Fibroblast of mammary gland (primary cell): ENCODE measurements at regions not wholly inside any gene's neighbourhood (a gene's known extent, or its start where the extent isn't known, plus 50 kb on each side); places are given as distances from the start of the nearest gene placed in this dataset.

Experiments
- DNase-seq: peaks from one replicate; pipeline ENCODE4 v3.0.0-alpha.2; 2010; ENCODE audit warnings: low read depth
- H3K4me3 ChIP-seq: 2 replicates; pipeline ENCODE4 v1.5.1; 2011; ENCODE audit warnings: low read depth, mild to moderate bottlenecking, low read length, moderate library complexity; ENCODE audit not compliant: control insufficient read depth
- CTCF ChIP-seq: conservative IDR thresholded peaks from 2 replicates; pipeline ENCODE4 v1.5.1; 2011; ENCODE audit warnings: low read depth, low read length, inconsistent platforms; ENCODE audit not compliant: control insufficient read depth, insufficient read depth

- no peak for TF ChIP-seq CTCF
- DNase-seq = peak; percentile 16
Observed at GRCh38 chr3:94420931-94421330, 358.1 kb downstream of the NSUN3 start.

GRCh38 chr3:94423578-94423977 lies 360.7 kb downstream of the NSUN3 start:
- H3K4me3 ChIP-seq = no peak overlapping the region
- TF ChIP-seq CTCF = no peak
- peak; percentile 55 for DNase-seq

More at GRCh38 chr3:94420931-94421330, 358.1 kb downstream of the NSUN3 start:
- H3K4me3 ChIP-seq = no peak overlapping the region

GRCh38 chr3:94429517-94429916 lies 366.7 kb downstream of the NSUN3 start:
- no peak for TF ChIP-seq CTCF
- peak; percentile 42 for DNase-seq

GRCh38 chr3:94431876-94432570 lies 369.2 kb downstream of the NSUN3 start:
- no peak for DNase-seq
- H3K4me3 ChIP-seq = no peak overlapping the region
- TF ChIP-seq CTCF = no peak

More at GRCh38 chr3:94429517-94429916, 366.7 kb downstream of the NSUN3 start:
- no peak overlapping the region for H3K4me3 ChIP-seq

GRCh38 chr3:94433811-94434210 lies 370.9 kb downstream of the NSUN3 start:
- DNase-seq = no peak
- no peak overlapping the region for H3K4me3 ChIP-seq
- no peak for TF ChIP-seq CTCF

- no peak for TF ChIP-seq CTCF
- DNase-seq = peak; percentile 64
- no peak overlapping the region for H3K4me3 ChIP-seq
Observed at GRCh38 chr3:94440767-94441493, 378.1 kb downstream of the NSUN3 start.

- no peak overlapping the region for H3K4me3 ChIP-seq
- TF ChIP-seq CTCF = no peak
Observed at GRCh38 chr3:94441494-94441847, 378.6 kb downstream of the NSUN3 start.

More at GRCh38 chr3:94441494-94441847, 378.6 kb downstream of the NSUN3 start:
- no peak for DNase-seq
